WTC11 (cell line): ENCODE measurements at regions not wholly inside any gene's neighbourhood (a gene's known extent, or its start where the extent isn't known, plus 50 kb on each side); places are given as distances from the start of the nearest gene placed in this dataset.

Experiments used
- CREB1 ChIP-seq: sonication (generic); formaldehyde crosslinking; IDR thresholded peaks from 2 replicates; pipeline ENCODE4 v1.8.0; 2023; ENCODE audit warnings: mild to moderate bottlenecking, missing genetic modification reagents
- NR2C2 ChIP-seq: sonication (generic); formaldehyde crosslinking; IDR thresholded peaks from 2 replicates; pipeline ENCODE4 v1.8.0; 2022; ENCODE audit warnings: mild to moderate bottlenecking, missing genetic modification reagents
- SP1 ChIP-seq: sonication (generic); formaldehyde crosslinking; conservative IDR thresholded peaks from 2 replicates; pipeline ENCODE4 v1.8.1; 2022; ENCODE audit warnings: missing genetic modification reagents
- ZNF121 ChIP-seq: sonication (generic); formaldehyde crosslinking; IDR thresholded peaks from 2 replicates; pipeline ENCODE4 v1.8.0; 2023; ENCODE audit warnings: missing genetic modification reagents
- ZNF138 ChIP-seq: sonication (generic); formaldehyde crosslinking; conservative IDR thresholded peaks from 2 replicates; pipeline ENCODE4 v1.8.1; 2022; ENCODE audit warnings: mild to moderate bottlenecking, moderate library complexity, missing genetic modification reagents
- ZNF317 ChIP-seq: sonication (generic); formaldehyde crosslinking; IDR thresholded peaks from 2 replicates; pipeline ENCODE4 v1.8.1; 2023; ENCODE audit warnings: low read depth, mild to moderate bottlenecking, moderate library complexity, missing genetic modification reagents, borderline replicate concordance
- ZNF423 ChIP-seq: fragments of 250-450 bp; sonication (Bioruptor Pico); IDR thresholded peaks from 2 replicates; pipeline ENCODE4 v2.1.2; 2022; ENCODE audit warnings: mild to moderate bottlenecking, moderate library complexity
- TF ChIP-seq, protein P1 (sequence below): fragments of 200-600 bp; IDR thresholded peaks from 2 replicates; pipeline ENCODE4 v1.8.0; 2022; ENCODE audit warnings: antibody characterized with exemption
- TF ChIP-seq, protein P2 (sequence below): sonication (generic); formaldehyde crosslinking; conservative IDR thresholded peaks from 2 replicates; pipeline ENCODE4 v1.8.1; 2022; ENCODE audit warnings: mild to moderate bottlenecking, missing genetic modification reagents
- TF ChIP-seq, protein P3 (sequence below): sonication (generic); formaldehyde crosslinking; IDR thresholded peaks from 2 replicates; pipeline ENCODE4 v1.8.1; 2023; ENCODE audit warnings: mild to moderate bottlenecking, missing genetic modification reagents, moderate library complexity
- TF ChIP-seq, protein P4 (sequence below): sonication (generic); formaldehyde crosslinking; IDR thresholded peaks from 2 replicates; pipeline ENCODE4 v1.8.0; 2022; ENCODE audit warnings: mild to moderate bottlenecking, missing genetic modification reagents
- TF ChIP-seq, protein P5 (sequence below): sonication (generic); formaldehyde crosslinking; IDR thresholded peaks from 2 replicates; pipeline ENCODE4 v1.8.1; 2023; ENCODE audit warnings: mild to moderate bottlenecking, missing genetic modification reagents, moderate library complexity
- TF ChIP-seq, protein P6 (sequence below): sonication (generic); formaldehyde crosslinking; IDR thresholded peaks from 2 replicates; pipeline ENCODE4 v1.8.0; 2022; ENCODE audit warnings: mild to moderate bottlenecking, missing genetic modification reagents

DNA sequence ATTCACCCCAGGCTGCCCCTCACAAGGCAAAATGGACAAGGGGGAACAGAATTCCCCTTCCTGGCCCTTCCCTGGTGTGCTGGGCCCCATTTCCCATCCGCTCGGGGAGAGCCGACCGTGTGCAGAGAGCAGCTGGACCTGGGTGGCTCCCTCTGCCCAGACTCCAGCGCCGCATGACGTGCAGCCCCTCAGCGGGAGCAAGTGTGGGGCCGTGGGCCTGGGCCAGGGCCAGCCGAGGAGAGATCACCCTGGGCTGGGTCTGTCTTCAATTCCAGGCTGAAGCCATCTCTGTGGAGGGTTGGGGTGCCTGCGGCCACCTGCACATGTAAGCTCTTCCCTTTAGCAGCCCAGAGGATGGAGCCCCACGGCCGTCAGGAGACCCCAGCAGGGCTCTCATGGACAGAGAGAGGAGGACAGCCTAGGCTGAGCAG is 241.8 kb downstream of the TTLL2 start:
- TF ChIP-seq, protein P1, sequence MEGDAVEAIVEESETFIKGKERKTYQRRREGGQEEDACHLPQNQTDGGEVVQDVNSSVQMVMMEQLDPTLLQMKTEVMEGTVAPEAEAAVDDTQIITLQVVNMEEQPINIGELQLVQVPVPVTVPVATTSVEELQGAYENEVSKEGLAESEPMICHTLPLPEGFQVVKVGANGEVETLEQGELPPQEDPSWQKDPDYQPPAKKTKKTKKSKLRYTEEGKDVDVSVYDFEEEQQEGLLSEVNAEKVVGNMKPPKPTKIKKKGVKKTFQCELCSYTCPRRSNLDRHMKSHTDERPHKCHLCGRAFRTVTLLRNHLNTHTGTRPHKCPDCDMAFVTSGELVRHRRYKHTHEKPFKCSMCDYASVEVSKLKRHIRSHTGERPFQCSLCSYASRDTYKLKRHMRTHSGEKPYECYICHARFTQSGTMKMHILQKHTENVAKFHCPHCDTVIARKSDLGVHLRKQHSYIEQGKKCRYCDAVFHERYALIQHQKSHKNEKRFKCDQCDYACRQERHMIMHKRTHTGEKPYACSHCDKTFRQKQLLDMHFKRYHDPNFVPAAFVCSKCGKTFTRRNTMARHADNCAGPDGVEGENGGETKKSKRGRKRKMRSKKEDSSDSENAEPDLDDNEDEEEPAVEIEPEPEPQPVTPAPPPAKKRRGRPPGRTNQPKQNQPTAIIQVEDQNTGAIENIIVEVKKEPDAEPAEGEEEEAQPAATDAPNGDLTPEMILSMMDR: no peak
- no peak for TF ChIP-seq CREB1
- TF ChIP-seq ZNF423 (CRISPR knock-in tag): no peak
- TF ChIP-seq, protein P2, sequence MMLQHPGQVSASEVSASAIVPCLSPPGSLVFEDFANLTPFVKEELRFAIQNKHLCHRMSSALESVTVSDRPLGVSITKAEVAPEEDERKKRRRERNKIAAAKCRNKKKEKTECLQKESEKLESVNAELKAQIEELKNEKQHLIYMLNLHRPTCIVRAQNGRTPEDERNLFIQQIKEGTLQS (CRISPR knock-in tag): no peak
- no peak for TF ChIP-seq SP1 (CRISPR knock-in tag)
- no peak for TF ChIP-seq ZNF317 (CRISPR knock-in tag)
- TF ChIP-seq, protein P3, sequence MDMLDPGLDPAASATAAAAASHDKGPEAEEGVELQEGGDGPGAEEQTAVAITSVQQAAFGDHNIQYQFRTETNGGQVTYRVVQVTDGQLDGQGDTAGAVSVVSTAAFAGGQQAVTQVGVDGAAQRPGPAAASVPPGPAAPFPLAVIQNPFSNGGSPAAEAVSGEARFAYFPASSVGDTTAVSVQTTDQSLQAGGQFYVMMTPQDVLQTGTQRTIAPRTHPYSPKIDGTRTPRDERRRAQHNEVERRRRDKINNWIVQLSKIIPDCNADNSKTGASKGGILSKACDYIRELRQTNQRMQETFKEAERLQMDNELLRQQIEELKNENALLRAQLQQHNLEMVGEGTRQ: no peak
- no peak for TF ChIP-seq NR2C2 (CRISPR knock-in tag)
- TF ChIP-seq, protein P4, sequence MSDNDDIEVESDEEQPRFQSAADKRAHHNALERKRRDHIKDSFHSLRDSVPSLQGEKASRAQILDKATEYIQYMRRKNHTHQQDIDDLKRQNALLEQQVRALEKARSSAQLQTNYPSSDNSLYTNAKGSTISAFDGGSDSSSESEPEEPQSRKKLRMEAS: no peak
- no peak for TF ChIP-seq ZNF138
- TF ChIP-seq, protein P5, sequence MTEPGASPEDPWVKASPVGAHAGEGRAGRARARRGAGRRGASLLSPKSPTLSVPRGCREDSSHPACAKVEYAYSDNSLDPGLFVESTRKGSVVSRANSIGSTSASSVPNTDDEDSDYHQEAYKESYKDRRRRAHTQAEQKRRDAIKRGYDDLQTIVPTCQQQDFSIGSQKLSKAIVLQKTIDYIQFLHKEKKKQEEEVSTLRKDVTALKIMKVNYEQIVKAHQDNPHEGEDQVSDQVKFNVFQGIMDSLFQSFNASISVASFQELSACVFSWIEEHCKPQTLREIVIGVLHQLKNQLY (CRISPR knock-in tag): no peak
- TF ChIP-seq, protein P6, sequence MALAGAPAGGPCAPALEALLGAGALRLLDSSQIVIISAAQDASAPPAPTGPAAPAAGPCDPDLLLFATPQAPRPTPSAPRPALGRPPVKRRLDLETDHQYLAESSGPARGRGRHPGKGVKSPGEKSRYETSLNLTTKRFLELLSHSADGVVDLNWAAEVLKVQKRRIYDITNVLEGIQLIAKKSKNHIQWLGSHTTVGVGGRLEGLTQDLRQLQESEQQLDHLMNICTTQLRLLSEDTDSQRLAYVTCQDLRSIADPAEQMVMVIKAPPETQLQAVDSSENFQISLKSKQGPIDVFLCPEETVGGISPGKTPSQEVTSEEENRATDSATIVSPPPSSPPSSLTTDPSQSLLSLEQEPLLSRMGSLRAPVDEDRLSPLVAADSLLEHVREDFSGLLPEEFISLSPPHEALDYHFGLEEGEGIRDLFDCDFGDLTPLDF (CRISPR knock-in tag): no peak
- TF ChIP-seq ZNF121: no peak
